ENCODE measurements at regions not wholly inside any gene's neighbourhood (a gene's known extent, or its start where the extent isn't known, plus 50 kb on each side); places are given as distances from the start of the nearest gene placed in this dataset.

DNA sequence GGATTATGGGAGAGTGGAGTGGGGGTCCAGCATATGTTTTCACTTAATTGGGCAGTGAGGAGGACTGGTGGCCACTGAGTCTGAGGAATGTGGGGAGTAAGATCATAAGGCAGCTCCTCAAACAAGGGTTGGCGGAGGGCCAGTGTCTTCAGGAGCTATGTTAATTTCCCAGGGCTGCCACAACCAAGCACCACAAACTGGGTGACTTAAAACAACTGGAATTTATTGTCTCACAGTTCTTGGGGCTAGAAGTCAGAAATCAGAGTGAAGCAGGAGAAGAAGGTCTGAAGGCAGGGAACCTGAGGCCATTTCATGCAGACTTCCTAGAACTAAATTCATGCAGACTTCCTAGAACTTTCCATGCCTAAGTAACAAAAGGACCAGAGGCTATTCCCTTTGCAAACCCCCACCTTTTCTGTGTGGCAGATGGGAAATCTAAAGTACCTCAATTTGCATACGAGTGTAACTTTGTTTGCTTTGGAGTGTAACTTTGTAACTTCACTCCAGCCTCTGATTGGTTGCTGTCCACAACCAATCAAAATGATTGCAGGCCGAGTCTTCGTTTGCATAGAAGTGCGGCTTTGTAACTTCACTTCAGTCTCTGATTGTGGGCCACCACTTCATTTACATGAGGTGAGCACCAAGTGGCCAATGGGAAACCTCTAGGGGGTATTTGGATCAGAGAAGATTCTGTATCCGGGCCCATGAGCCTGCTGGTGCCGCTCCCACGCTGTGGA is 50.5 kb upstream of the ZBED5 start:
- Histone ChIP-seq H3K4me2 (ENCODE audit: low read length) (0 out of 2 replicates have a peak overlapping the region, but pooled peaks have one; percentile 13), H3K9ac (ENCODE audit: low read length) (no peak overlapping the region), H3K27me3 (ENCODE audit: insufficient read depth, low read length) (no peaks in the 10 kb centered on the region), H3K36me3 (ENCODE audit: control insufficient read depth in 1 of 2, insufficient read depth in 2 of 2, low read length in 2 of 2) (no peaks in the 10 kb centered on the region), H4K20me1 (ENCODE audit: insufficient read depth) (no peaks in the 10 kb centered on the region), H3K9me3 (ENCODE audit: control insufficient read depth in 1 of 2, insufficient read depth in 1 of 2, low read depth in 1 of 2, low read length in 2 of 2) (no peaks in the 10 kb centered on the region), H3K4me1 (ENCODE audit: control insufficient read depth in 1 of 2, insufficient read depth in 2 of 2, low read length in 2 of 2) (peaks cover 0 to 26% of the 10 kb centered on the region in 2 experiments; a peak in 3 of 4 replicates), H2AFZ (ENCODE audit: low read depth, low read length, poor library complexity, severe bottlenecking) (no peak overlapping the region), H3K4me3 (replicated peaks in 1 of 2; ENCODE audit: low read depth in 1 of 2, low read length in 2 of 2) (no peak overlapping the region), H3K27ac (ENCODE audit: low read depth, low read length) (no peak overlapping the region), H3K79me2 (ENCODE audit: insufficient read depth, low read length) (no peaks in the 10 kb centered on the region), H3K9me2 (ENCODE audit: insufficient read depth) (no peaks in the 10 kb centered on the region)
- no TSS peak for BruUV-seq (replicated peaks)
- ChIA-PET CTCF (no interaction called here), RAD21 (ENCODE audit: low non-redundant PET in 1 of 2, low total read pairs in 2 of 2, uncharacterized antibody in 2 of 2, unreplicated experiment in 2 of 2) (interaction anchor here in 1 of 2 experiments (0.9 to 1.3 kb wide), 2 partner anchors 9 to 116 kb away, joined by 3 to 4 read pairs; no protein-coding TSS in a partner anchor), POLR2A (no interaction called here)
- intact Hi-C loops (cut with micrococcal nuclease): no loop called here
- no peak for DNase-seq (ENCODE audit: low read depth, low spot score)
- peak; percentile 43; the same call in 1 of the 2 replicates for ATAC-seq
- TF ChIP-seq CEBPB (IDR thresholded peaks at IDR 0.05; ENCODE audit: low read depth) (no peak), EGR1 (IDR thresholded peaks at IDR 0.05; ENCODE audit: low read depth) (no peak), TCF7L2 (IDR thresholded peaks at IDR 0.05; ENCODE audit: borderline replicate concordance, extremely low read depth, insufficient read depth, insufficient read length) (no peak), ZNF274 (IDR thresholded peaks at IDR 0.05; ENCODE audit: low read depth, low read length) (no peak), POLR2AphosphoS5 (IDR thresholded peaks at IDR 0.05; ENCODE audit: low read depth, low read length) (no peak)
- TF ChIP-seq, protein P1, sequence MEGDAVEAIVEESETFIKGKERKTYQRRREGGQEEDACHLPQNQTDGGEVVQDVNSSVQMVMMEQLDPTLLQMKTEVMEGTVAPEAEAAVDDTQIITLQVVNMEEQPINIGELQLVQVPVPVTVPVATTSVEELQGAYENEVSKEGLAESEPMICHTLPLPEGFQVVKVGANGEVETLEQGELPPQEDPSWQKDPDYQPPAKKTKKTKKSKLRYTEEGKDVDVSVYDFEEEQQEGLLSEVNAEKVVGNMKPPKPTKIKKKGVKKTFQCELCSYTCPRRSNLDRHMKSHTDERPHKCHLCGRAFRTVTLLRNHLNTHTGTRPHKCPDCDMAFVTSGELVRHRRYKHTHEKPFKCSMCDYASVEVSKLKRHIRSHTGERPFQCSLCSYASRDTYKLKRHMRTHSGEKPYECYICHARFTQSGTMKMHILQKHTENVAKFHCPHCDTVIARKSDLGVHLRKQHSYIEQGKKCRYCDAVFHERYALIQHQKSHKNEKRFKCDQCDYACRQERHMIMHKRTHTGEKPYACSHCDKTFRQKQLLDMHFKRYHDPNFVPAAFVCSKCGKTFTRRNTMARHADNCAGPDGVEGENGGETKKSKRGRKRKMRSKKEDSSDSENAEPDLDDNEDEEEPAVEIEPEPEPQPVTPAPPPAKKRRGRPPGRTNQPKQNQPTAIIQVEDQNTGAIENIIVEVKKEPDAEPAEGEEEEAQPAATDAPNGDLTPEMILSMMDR (IDR thresholded peaks at IDR 0.05 in 2 of 3, conservative IDR thresholded peaks at IDR 0.05 in 1 of 3; ENCODE audit: borderline replicate concordance in 1 of 3, insufficient read depth in 1 of 3, low read depth in 2 of 3, low read length in 2 of 3): no peak
- TF ChIP-seq, protein P2, sequence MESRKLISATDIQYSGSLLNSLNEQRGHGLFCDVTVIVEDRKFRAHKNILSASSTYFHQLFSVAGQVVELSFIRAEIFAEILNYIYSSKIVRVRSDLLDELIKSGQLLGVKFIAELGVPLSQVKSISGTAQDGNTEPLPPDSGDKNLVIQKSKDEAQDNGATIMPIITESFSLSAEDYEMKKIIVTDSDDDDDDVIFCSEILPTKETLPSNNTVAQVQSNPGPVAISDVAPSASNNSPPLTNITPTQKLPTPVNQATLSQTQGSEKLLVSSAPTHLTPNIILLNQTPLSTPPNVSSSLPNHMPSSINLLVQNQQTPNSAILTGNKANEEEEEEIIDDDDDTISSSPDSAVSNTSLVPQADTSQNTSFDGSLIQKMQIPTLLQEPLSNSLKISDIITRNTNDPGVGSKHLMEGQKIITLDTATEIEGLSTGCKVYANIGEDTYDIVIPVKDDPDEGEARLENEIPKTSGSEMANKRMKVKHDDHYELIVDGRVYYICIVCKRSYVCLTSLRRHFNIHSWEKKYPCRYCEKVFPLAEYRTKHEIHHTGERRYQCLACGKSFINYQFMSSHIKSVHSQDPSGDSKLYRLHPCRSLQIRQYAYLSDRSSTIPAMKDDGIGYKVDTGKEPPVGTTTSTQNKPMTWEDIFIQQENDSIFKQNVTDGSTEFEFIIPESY (IDR thresholded peaks at IDR 0.05; ENCODE audit: extremely low read depth, insufficient replicate concordance, low read length): no peak

All from HCT116 (cell line).